Transverse colon (tissue), 4 donors: ENCODE measurements at regions not wholly inside any gene's neighbourhood (a gene's known extent, or its start where the extent isn't known, plus 50 kb on each side); places are given as distances from the start of the nearest gene placed in this dataset.

Source experiments
- DNase-seq: peaks from one replicate; pipeline ENCODE4 v3.0.0-alpha.2; 2019
- H3K27ac ChIP-seq, 4 donors: fragments of 200-600 bp; sonication (generic); 2 replicates each; pipeline ENCODE4 v1.5.1; 2016 to 2018; ENCODE audit warnings: inconsistent platforms in 4 of 4
- H3K27me3 ChIP-seq: fragments of 200-600 bp; sonication (generic); 2 replicates; pipeline ENCODE4 v1.5.1; 2017; ENCODE audit warnings: inconsistent platforms
- H3K36me3 ChIP-seq, 4 donors: fragments of 200-600 bp; sonication (generic); 2 replicates each; pipeline ENCODE4 v1.5.1; 2017 to 2019; ENCODE audit warnings: inconsistent platforms in 4 of 4
- H3K4me1 ChIP-seq, 4 donors: fragments of 200-600 bp; sonication (generic); 2 replicates each; pipeline ENCODE4 v1.5.1; 2017 to 2020; ENCODE audit warnings: inconsistent platforms in 4 of 4
- H3K4me3 ChIP-seq, 4 donors: fragments of 200-600 bp; sonication (generic); 1 replicate in 1 of 4; 2 replicates in 3 of 4; pipeline versions ENCODE4 v1.5.1 to v1.6.1; 2017 to 2019; ENCODE audit warnings: inconsistent platforms in 4 of 4
- H3K9me3 ChIP-seq, 2 donors: fragments of 200-600 bp; sonication (generic); 2 replicates each; pipeline ENCODE4 v1.5.1; 2017 to 2019; ENCODE audit warnings: inconsistent platforms in 2 of 2
- EP300 ChIP-seq: sonication (generic); formaldehyde crosslinking; IDR thresholded peaks from one replicate; pipeline ENCODE4 v1.6.1; 2017; ENCODE audit warnings: antibody characterized with exemption, low read depth
- POLR2A ChIP-seq: fragments of 450-650 bp; IDR thresholded peaks from one replicate; pipeline ENCODE4 v1.6.1; 2016; ENCODE audit warnings: antibody characterized with exemption, mild to moderate bottlenecking, moderate library complexity
- POLR2AphosphoS5 ChIP-seq, 3 donors: sonication (generic); formaldehyde crosslinking; IDR thresholded peaks; one replicate each; pipeline ENCODE4 v1.6.1; 2016; ENCODE audit warnings: antibody characterized with exemption in 3 of 3
- WGBS, 2 donors: methylation state at CpG; one replicate each; pipeline ENCODE4 v1.1.5; 2018; ENCODE audit warnings: low coverage in 1 of 2; 5-methylcytosine and 5-hydroxymethylcytosine counted together
- in situ Hi-C, 4 donors: fragments of 200-750 bp; cut with MboI; loops; one replicate each; pipeline versions ENCODE4 v1.15.0 to v1.15.1; 2017; ENCODE audit warnings: low sequenced_read_pairs in 3 of 4, low pct_ligation_motif_present in 1 of 4, low pct_unique_long_range_greater_than_20kb in 1 of 4
- intact Hi-C: fragments of 100-400 bp; cut with DNase I; formaldehyde crosslinking; loops from one replicate; pipeline ENCODE4 v1.15.1; 2023; ENCODE audit warnings: low total_unique reads
- TF ChIP-seq, protein P1 (sequence below), 5 experiments: fragments of 200-600 bp in 3 of 5; fragments of 450-650 bp in 2 of 5; sonication (generic) in 3 of 5; IDR thresholded peaks; 1 replicate in 2 of 5; 2 replicates in 3 of 5; pipeline ENCODE4 v1.5.1; 2016 to 2017; ENCODE audit warnings: antibody characterized with exemption in 5 of 5, inconsistent platforms in 3 of 5, mild to moderate bottlenecking in 2 of 5, moderate library complexity in 1 of 5

DNA sequence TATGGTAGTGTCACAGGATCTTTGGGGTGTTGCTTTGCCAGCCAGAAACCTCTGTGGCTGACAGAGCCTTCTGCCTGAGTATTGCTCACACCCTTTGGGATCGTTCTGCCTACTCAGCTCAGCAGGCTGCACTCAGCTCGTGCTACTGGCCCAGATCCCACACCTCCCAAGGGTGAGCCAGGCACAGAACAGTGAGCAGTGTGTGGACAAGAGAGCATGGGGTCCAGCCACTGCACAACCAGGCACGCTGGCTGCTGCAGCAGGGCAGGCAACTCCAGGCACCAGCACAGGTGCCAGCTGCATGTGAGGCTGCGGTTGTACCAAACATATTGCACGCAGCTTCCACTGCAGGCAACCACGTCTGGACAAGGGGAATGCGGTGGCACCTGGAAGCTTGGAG, 84.9 kb downstream of the CYB561 start:
- Histone ChIP-seq H3K9me3 (no peaks in the 10 kb centered on the region), H3K4me1 (peaks cover 0 to 24% (median 9%) of the 10 kb centered on the region in 4 donors), H3K27ac (no peak overlapping the region), H3K27me3 (no peaks in the 10 kb centered on the region), H3K36me3 (no peaks in the 10 kb centered on the region), H3K4me3 (no peak overlapping the region)
- TF ChIP-seq EP300, result no peak
- TF ChIP-seq POLR2AphosphoS5 (IDR thresholded peaks at IDR 0.05), result no peak
- TF ChIP-seq POLR2A, result no peak
- TF ChIP-seq, protein P1, sequence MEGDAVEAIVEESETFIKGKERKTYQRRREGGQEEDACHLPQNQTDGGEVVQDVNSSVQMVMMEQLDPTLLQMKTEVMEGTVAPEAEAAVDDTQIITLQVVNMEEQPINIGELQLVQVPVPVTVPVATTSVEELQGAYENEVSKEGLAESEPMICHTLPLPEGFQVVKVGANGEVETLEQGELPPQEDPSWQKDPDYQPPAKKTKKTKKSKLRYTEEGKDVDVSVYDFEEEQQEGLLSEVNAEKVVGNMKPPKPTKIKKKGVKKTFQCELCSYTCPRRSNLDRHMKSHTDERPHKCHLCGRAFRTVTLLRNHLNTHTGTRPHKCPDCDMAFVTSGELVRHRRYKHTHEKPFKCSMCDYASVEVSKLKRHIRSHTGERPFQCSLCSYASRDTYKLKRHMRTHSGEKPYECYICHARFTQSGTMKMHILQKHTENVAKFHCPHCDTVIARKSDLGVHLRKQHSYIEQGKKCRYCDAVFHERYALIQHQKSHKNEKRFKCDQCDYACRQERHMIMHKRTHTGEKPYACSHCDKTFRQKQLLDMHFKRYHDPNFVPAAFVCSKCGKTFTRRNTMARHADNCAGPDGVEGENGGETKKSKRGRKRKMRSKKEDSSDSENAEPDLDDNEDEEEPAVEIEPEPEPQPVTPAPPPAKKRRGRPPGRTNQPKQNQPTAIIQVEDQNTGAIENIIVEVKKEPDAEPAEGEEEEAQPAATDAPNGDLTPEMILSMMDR (IDR thresholded peaks at IDR 0.05), result no peak
- intact Hi-C loops (no loop called here), in situ Hi-C loops (no loop called here)
- 100% methylated on average over 5 of the region's 7 CpGs; no CpG with 5 or more reads in 1 of the 2 donors for WGBS, 2 donors
- DNase-seq, result no peak

DNA sequence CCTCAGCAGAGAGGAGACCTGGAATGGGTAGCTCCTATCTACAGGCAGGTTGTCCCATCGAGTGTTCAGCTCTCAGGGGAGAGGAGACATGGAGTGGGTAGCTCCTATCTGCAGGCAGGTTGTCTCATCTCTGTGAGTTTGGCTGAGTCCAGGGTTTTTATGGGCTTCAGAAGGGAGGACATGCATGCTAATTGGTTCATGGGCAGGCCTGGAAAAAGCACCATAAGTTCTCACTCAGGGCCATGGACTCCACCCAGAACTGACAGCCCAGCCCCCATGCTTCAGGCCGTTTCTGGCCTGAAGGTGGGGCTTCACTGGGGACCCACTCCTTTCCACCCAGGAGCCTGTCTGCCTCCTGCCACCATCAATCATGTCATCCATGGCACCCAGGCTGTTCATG, 84.0 kb downstream of the CYB561 start:
- Histone ChIP-seq H3K36me3 (no peaks in the 10 kb centered on the region), H3K9me3 (no peaks in the 10 kb centered on the region), H3K4me1 (peaks cover 0 to 16% (median 2%) of the 10 kb centered on the region in 4 donors), H3K4me3 (no peak overlapping the region), H3K27me3 (no peaks in the 10 kb centered on the region), H3K27ac (no peak overlapping the region)
- WGBS, 2 donors, result 86% methylated on average over 2 of the region's 2 CpGs; no CpG with 5 or more reads in 1 of the 2 donors
- in situ Hi-C loops (no loop called here), intact Hi-C loops (no loop called here)
- TF ChIP-seq EP300 (no peak), POLR2AphosphoS5 (IDR thresholded peaks at IDR 0.05) (no peak)
- no peak for DNase-seq

DNA sequence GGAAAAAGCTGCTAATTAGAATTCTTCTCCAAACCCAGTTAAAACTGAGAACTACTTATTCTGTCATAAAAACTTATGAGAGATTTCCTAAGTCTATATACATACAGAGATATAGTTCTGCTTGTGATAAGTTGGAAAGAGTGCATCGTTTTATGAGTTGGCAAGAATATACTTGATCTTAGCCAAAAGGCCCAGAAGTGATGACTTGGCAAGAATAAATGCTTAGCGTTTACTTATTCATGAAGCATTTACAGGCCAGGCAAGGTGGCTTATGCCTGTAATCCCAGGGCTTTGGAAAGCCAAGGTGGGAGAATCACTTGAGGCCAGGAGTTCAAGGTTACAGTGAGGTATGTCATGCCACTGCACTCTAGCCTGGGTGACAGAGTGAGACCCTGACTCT, 81.7 kb downstream of the CYB561 start:
- Histone ChIP-seq H3K4me1 (peaks cover 0 to 16% (median 1%) of the 10 kb centered on the region in 4 donors), H3K27ac (no peak overlapping the region), H3K36me3 (no peaks in the 10 kb centered on the region), H3K4me3 (no peak overlapping the region), H3K9me3 (no peaks in the 10 kb centered on the region), H3K27me3 (no peaks in the 10 kb centered on the region)
- TF ChIP-seq EP300 (no peak), POLR2A (no peak), POLR2AphosphoS5 (IDR thresholded peaks at IDR 0.05) (no peak)
- TF ChIP-seq, protein P1 (IDR thresholded peaks at IDR 0.05), result no peak
- 41% methylated on average over 2 of the region's 2 CpGs; no CpG with 5 or more reads in 1 of the 2 donors for WGBS, 2 donors
- intact Hi-C loops (no loop called here), in situ Hi-C loops (no loop called here)
- no peak for DNase-seq

DNA sequence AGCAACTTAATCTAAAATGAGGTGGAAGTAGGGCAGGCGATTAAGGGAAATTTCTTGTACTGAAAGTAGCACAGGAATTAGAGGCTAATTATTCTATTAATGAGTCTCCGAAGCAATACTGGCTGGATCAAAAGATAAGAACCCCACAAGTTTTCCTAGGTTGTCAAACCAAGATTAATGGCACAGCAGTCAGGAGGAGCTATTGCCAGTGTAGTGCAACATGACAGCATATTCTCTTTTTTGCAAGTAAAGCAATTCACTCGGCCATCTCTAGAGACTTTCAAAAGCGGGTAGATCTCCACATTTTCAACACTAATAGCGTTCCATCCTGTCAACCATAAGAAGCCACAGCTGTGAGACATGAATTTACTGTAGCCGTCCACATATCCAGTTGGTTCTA, 81.2 kb downstream of the CYB561 start:
- in situ Hi-C loops, result no loop called here

More for the DNA sequence above, 81.2 kb downstream of the CYB561 start:
- Histone ChIP-seq H3K4me1 (peaks cover 0 to 16% (median 1%) of the 10 kb centered on the region in 4 donors), H3K36me3 (no peaks in the 10 kb centered on the region), H3K9me3 (no peaks in the 10 kb centered on the region), H3K27ac (no peak overlapping the region), H3K27me3 (no peaks in the 10 kb centered on the region), H3K4me3 (no peak overlapping the region)
- intact Hi-C loops, result no loop called here
- TF ChIP-seq POLR2A, result no peak
- no peak for TF ChIP-seq EP300
- TF ChIP-seq, protein P1 (IDR thresholded peaks at IDR 0.05), result no peak
- TF ChIP-seq POLR2AphosphoS5 (IDR thresholded peaks at IDR 0.05), result no peak
- 70 to 77% methylated on average over 6 of the region's 6 CpGs for WGBS, 2 donors
- no peak for DNase-seq
